Smooth muscle cell (in vitro differentiated cells): ENCODE measurements at regions not wholly inside any gene's neighbourhood (a gene's known extent, or its start where the extent isn't known, plus 50 kb on each side); places are given as distances from the start of the nearest gene placed in this dataset.

Experiments
- DNase-seq: peaks from one replicate; lab custom pipeline; 2025; ENCODE audit not compliant: unreplicated experiment; lab: John Stamatoyannopoulos, UW
- H2AFZ ChIP-seq: fragments of 200-600 bp; sonication (generic); 2 replicates; pipeline ENCODE4 v1.6.0; 2016; ENCODE audit warnings: antibody characterized with exemption, low read depth, mild to moderate bottlenecking
- H3F3A ChIP-seq: fragments of 200-600 bp; sonication (generic); 2 replicates; pipeline ENCODE4 v1.6.0; 2017; ENCODE audit warnings: antibody characterized with exemption, low read depth
- H3K27ac ChIP-seq: fragments of 200-600 bp; sonication (generic); 2 replicates; pipeline ENCODE4 v1.5.1; 2016; ENCODE audit warnings: low read depth, mild to moderate bottlenecking
- H3K27me3 ChIP-seq: fragments of 200-600 bp; sonication (generic); 2 replicates; pipeline ENCODE4 v1.6.1; 2016; ENCODE audit warnings: low read depth, mild to moderate bottlenecking
- H3K36me3 ChIP-seq: fragments of 200-600 bp; sonication (generic); 2 replicates; pipeline ENCODE4 v1.5.1; 2016; ENCODE audit warnings: low read depth
- H3K4me1 ChIP-seq: fragments of 200-600 bp; sonication (generic); 2 replicates; pipeline ENCODE4 v1.5.1; 2016; ENCODE audit warnings: low read depth
- H3K4me2 ChIP-seq: fragments of 200-600 bp; sonication (generic); 2 replicates; pipeline ENCODE4 v1.6.0; 2016; ENCODE audit warnings: mild to moderate bottlenecking
- H3K4me3 ChIP-seq: fragments of 200-600 bp; sonication (generic); 2 replicates; pipeline ENCODE4 v1.5.1; 2016; ENCODE audit warnings: mild to moderate bottlenecking
- H3K79me2 ChIP-seq: fragments of 200-600 bp; sonication (generic); 2 replicates; pipeline ENCODE4 v1.6.0; 2016; ENCODE audit warnings: low read depth, mild to moderate bottlenecking
- H3K9ac ChIP-seq: fragments of 200-600 bp; sonication (generic); 2 replicates; pipeline ENCODE4 v1.6.0; 2016; ENCODE audit warnings: low read depth
- H3K9me3 ChIP-seq: fragments of 200-600 bp; sonication (generic); replicated peaks from 2 replicates; pipeline ENCODE4 v1.5.1; 2016; ENCODE audit warnings: low read depth
- H4K20me1 ChIP-seq: fragments of 200-600 bp; sonication (generic); 2 replicates; pipeline ENCODE4 v1.6.0; 2016; ENCODE audit warnings: low read depth
- whole genome bisulfite sequencing: methylation state at CpG from one replicate; pipeline ENCODE4 v1.1.7; 2016; ENCODE audit warnings: low lambda C conversion rate; 5-methylcytosine and 5-hydroxymethylcytosine counted together
- TF ChIP-seq, protein P1 (sequence below): fragments of 200-600 bp; sonication (generic); IDR thresholded peaks from 2 replicates; pipeline ENCODE4 v1.5.1; 2017; ENCODE audit warnings: borderline replicate concordance, mild to moderate bottlenecking, antibody characterized with exemption; ENCODE audit not compliant: insufficient read depth, poor library complexity, severe bottlenecking

- TF ChIP-seq, protein P1, sequence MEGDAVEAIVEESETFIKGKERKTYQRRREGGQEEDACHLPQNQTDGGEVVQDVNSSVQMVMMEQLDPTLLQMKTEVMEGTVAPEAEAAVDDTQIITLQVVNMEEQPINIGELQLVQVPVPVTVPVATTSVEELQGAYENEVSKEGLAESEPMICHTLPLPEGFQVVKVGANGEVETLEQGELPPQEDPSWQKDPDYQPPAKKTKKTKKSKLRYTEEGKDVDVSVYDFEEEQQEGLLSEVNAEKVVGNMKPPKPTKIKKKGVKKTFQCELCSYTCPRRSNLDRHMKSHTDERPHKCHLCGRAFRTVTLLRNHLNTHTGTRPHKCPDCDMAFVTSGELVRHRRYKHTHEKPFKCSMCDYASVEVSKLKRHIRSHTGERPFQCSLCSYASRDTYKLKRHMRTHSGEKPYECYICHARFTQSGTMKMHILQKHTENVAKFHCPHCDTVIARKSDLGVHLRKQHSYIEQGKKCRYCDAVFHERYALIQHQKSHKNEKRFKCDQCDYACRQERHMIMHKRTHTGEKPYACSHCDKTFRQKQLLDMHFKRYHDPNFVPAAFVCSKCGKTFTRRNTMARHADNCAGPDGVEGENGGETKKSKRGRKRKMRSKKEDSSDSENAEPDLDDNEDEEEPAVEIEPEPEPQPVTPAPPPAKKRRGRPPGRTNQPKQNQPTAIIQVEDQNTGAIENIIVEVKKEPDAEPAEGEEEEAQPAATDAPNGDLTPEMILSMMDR, result no peak
- H3K36me3 ChIP-seq, result no peaks in the 10 kb centered on the region
- no peaks in the 10 kb centered on the region for H3K9me3 ChIP-seq
- no peak for DNase-seq
- no peaks in the 10 kb centered on the region for H3K79me2 ChIP-seq
- no peak overlapping the region for H3K4me3 ChIP-seq
- WGBS, result 68% methylated on average over 8 of the region's 8 CpGs
- H3F3A ChIP-seq, result no peaks in the 10 kb centered on the region
- no peak overlapping the region for H3K27ac ChIP-seq
- no peaks in the 10 kb centered on the region for H3K27me3 ChIP-seq
- peak overlapping the region; percentile 7 for H2AFZ ChIP-seq
- H3K4me1 ChIP-seq, result no peaks in the 10 kb centered on the region
- no peak overlapping the region for H3K9ac ChIP-seq
- no peaks in the 10 kb centered on the region for H4K20me1 ChIP-seq
- H3K4me2 ChIP-seq, result no peak overlapping the region
Measured at GRCh38 chr4:64538219-64538618, 129.0 kb upstream of the TECRL start.

- no peak overlapping the region for H3K4me3 ChIP-seq
- H4K20me1 ChIP-seq, result no peaks in the 10 kb centered on the region
- no peaks in the 10 kb centered on the region for H3F3A ChIP-seq
- H3K27ac ChIP-seq, result no peak overlapping the region
- 94% methylated on average over 3 of the region's 3 CpGs for WGBS
- no peaks in the 10 kb centered on the region for H3K79me2 ChIP-seq
- no peak overlapping the region for H3K4me2 ChIP-seq
- H3K4me1 ChIP-seq, result no peaks in the 10 kb centered on the region
- no peak overlapping the region for H3K9ac ChIP-seq
- H2AFZ ChIP-seq, result no peak overlapping the region
- H3K36me3 ChIP-seq, result no peaks in the 10 kb centered on the region
- no peaks in the 10 kb centered on the region for H3K27me3 ChIP-seq
- DNase-seq, result no peak
- TF ChIP-seq, protein P1, result no peak
- no peaks in the 10 kb centered on the region for H3K9me3 ChIP-seq
Measured at GRCh38 chr4:64533637-64534036, 124.4 kb upstream of the TECRL start.

- no peaks in the 10 kb centered on the region for H3K4me1 ChIP-seq
- H4K20me1 ChIP-seq, result no peaks in the 10 kb centered on the region
- H3K9me3 ChIP-seq, result no peaks in the 10 kb centered on the region
- DNase-seq, result no peak
- no peaks in the 10 kb centered on the region for H3K36me3 ChIP-seq
- WGBS, result 84% methylated on average over 2 of the region's 2 CpGs
- no peak overlapping the region for H3K27ac ChIP-seq
- no peaks in the 10 kb centered on the region for H3K27me3 ChIP-seq
- H3K4me2 ChIP-seq, result no peak overlapping the region
- H3K79me2 ChIP-seq, result no peaks in the 10 kb centered on the region
- no peak overlapping the region for H3K4me3 ChIP-seq
- no peak overlapping the region for H2AFZ ChIP-seq
- TF ChIP-seq, protein P1, result no peak
- no peak overlapping the region for H3K9ac ChIP-seq
- no peaks in the 10 kb centered on the region for H3F3A ChIP-seq
Measured at GRCh38 chr4:64533159-64533558, 123.9 kb upstream of the TECRL start.

DNA sequence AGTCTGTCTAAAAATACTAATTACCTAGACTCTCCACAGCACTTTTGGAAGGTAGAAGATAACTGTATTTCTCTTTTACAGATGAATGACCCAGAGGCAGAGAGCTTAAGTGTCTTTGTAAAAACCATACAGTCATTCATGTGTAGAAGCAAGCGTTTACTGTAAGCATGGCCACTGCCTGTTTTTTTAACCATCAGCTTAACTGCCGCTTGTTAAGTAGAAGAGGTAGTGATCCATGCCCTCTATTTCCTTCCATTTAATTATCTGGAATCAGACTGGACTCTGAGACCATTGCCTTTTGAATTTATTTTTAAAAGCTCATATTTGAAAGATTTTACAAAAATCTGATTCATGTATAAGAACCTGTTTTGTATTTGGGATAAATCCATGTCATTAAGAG, 111.2 kb upstream of the TECRL start:
- Histone ChIP-seq H3K36me3 (no peaks in the 10 kb centered on the region), H2AFZ (no peak overlapping the region), H3K4me3 (no peak overlapping the region), H3K9ac (no peak overlapping the region), H3K79me2 (no peaks in the 10 kb centered on the region), H3F3A (no peaks in the 10 kb centered on the region), H4K20me1 (no peaks in the 10 kb centered on the region), H3K9me3 (no peaks in the 10 kb centered on the region), H3K4me2 (no peak overlapping the region), H3K4me1 (no peaks in the 10 kb centered on the region), H3K27ac (no peak overlapping the region), H3K27me3 (no peaks in the 10 kb centered on the region)
- WGBS, result 63% methylated on average over 2 of the region's 2 CpGs
- TF ChIP-seq, protein P1, result no peak
- DNase-seq, result no peak
